Hepatocyte (in vitro differentiated cells): ENCODE measurements at regions not wholly inside any gene's neighbourhood (a gene's known extent, or its start where the extent isn't known, plus 50 kb on each side); places are given as distances from the start of the nearest gene placed in this dataset.
A peak's percentile ranks its signal among the peaks of the same experiment; 100 is the strongest.

ENCODE experiments used
- DNase-seq: peaks from one replicate; pipeline ENCODE4 v3.0.0-alpha.2; 2016; ENCODE audit warnings: low spot score
- H2AFZ ChIP-seq: fragments of 200-600 bp; sonication (generic); 2 replicates; pipeline ENCODE4 v1.6.0; 2016; ENCODE audit warnings: antibody characterized with exemption, mild to moderate bottlenecking
- H3K27ac ChIP-seq: fragments of 200-600 bp; sonication (generic); 2 replicates; pipeline ENCODE4 v1.5.1; 2016; ENCODE audit warnings: mild to moderate bottlenecking
- H3K27me3 ChIP-seq: fragments of 200-600 bp; sonication (generic); 2 replicates; pipeline ENCODE4 v1.6.1; 2016
- H3K36me3 ChIP-seq: fragments of 200-600 bp; sonication (generic); replicated peaks from 2 replicates; pipeline ENCODE4 v1.5.1; 2016; ENCODE audit warnings: low read depth; ENCODE audit not compliant: insufficient read depth
- H3K4me1 ChIP-seq: fragments of 200-600 bp; sonication (generic); 2 replicates; pipeline ENCODE4 v1.5.1; 2016; ENCODE audit warnings: mild to moderate bottlenecking, moderate library complexity; ENCODE audit not compliant: insufficient read depth
- H3K4me2 ChIP-seq: fragments of 200-600 bp; sonication (generic); 2 replicates; pipeline ENCODE4 v1.6.0; 2016
- H3K4me3 ChIP-seq: fragments of 200-600 bp; sonication (generic); 2 replicates; pipeline ENCODE4 v1.5.1; 2016; ENCODE audit warnings: mild to moderate bottlenecking
- H3K79me2 ChIP-seq: fragments of 200-600 bp; sonication (generic); 2 replicates; pipeline ENCODE4 v1.6.0; 2017; ENCODE audit warnings: mild to moderate bottlenecking
- H3K9me2 ChIP-seq: fragments of 200-600 bp; sonication (generic); replicated peaks from 2 replicates; pipeline ENCODE4 v1.6.0; 2017; ENCODE audit warnings: mild to moderate bottlenecking; ENCODE audit not compliant: insufficient read depth
- H3K9me3 ChIP-seq: fragments of 200-600 bp; sonication (generic); 2 replicates; pipeline ENCODE4 v1.5.1; 2016; ENCODE audit warnings: low read depth, mild to moderate bottlenecking
- H4K20me1 ChIP-seq: fragments of 200-600 bp; sonication (generic); 2 replicates; pipeline ENCODE4 v1.6.0; 2016; ENCODE audit warnings: mild to moderate bottlenecking; ENCODE audit not compliant: insufficient read depth, poor library complexity, severe bottlenecking
- CTCF ChIP-seq: fragments of 200-600 bp; sonication (generic); IDR thresholded peaks from 2 replicates; pipeline ENCODE4 v1.5.1; 2016; ENCODE audit warnings: antibody characterized with exemption, mild to moderate bottlenecking; ENCODE audit not compliant: poor library complexity
- EZH2 ChIP-seq: fragments of 200-600 bp; sonication (generic); IDR thresholded peaks from 2 replicates; pipeline ENCODE4 v1.6.1; 2016; ENCODE audit warnings: antibody characterized with exemption, mild to moderate bottlenecking, borderline replicate concordance
- EZH2phosphoT487 ChIP-seq: fragments of 200-600 bp; sonication (generic); IDR thresholded peaks from one replicate; pipeline ENCODE4 v1.6.1; 2018; ENCODE audit warnings: antibody characterized with exemption, mild to moderate bottlenecking, low read depth, moderate library complexity; ENCODE audit not compliant: unreplicated experiment, severe bottlenecking
- whole genome bisulfite sequencing: methylation state at CpG from one replicate; pipeline ENCODE4 v1.1.6; 2016; ENCODE audit warnings: low lambda C conversion rate; ENCODE audit errors: missing lambda C conversion rate; 5-methylcytosine and 5-hydroxymethylcytosine counted together

GRCh38 chr13:48806522-48806921, 152.8 kb downstream of the CYSLTR2 start:
- TF ChIP-seq EZH2phosphoT487 (no peak), CTCF (no peak), EZH2 (no peak)
- Histone ChIP-seq H3K4me2 (no peak overlapping the region), H3K27me3 (no peaks in the 10 kb centered on the region), H3K79me2 (no peaks in the 10 kb centered on the region), H4K20me1 (no peaks in the 10 kb centered on the region), H3K36me3 (no peaks in the 10 kb centered on the region), H3K27ac (no peak overlapping the region), H3K9me2 (no peaks in the 10 kb centered on the region), H3K4me1 (no peaks in the 10 kb centered on the region), H3K4me3 (no peak overlapping the region), H2AFZ (no peak overlapping the region), H3K9me3 (no peaks in the 10 kb centered on the region)
- WGBS = 86% methylated on average over 3 of the region's 3 CpGs
- DNase-seq = no peak

- Histone ChIP-seq H4K20me1 (no peaks in the 10 kb centered on the region), H3K27me3 (no peaks in the 10 kb centered on the region), H3K4me2 (no peak overlapping the region), H2AFZ (no peak overlapping the region), H3K79me2 (no peaks in the 10 kb centered on the region), H3K4me1 (no peaks in the 10 kb centered on the region), H3K4me3 (no peak overlapping the region), H3K36me3 (no peaks in the 10 kb centered on the region), H3K9me3 (no peaks in the 10 kb centered on the region), H3K27ac (no peak overlapping the region), H3K9me2 (no peaks in the 10 kb centered on the region)
- peak; percentile 15 for DNase-seq
- no peak for TF ChIP-seq EZH2phosphoT487
- TF ChIP-seq CTCF = no peak
- no peak for TF ChIP-seq EZH2
- WGBS = 25% methylated on average over 1 of the region's 1 CpG
These were observed 155.0 kb downstream of the CYSLTR2 start for GRCh38 chr13:48808683-48809082.

GRCh38 chr13:48810013-48810412, 156.3 kb downstream of the CYSLTR2 start:
- Histone ChIP-seq H3K27me3 (no peaks in the 10 kb centered on the region), H3K4me2 (no peak overlapping the region), H3K4me3 (no peak overlapping the region), H3K9me2 (no peaks in the 10 kb centered on the region), H3K4me1 (no peaks in the 10 kb centered on the region), H3K79me2 (no peaks in the 10 kb centered on the region), H2AFZ (no peak overlapping the region), H3K27ac (no peak overlapping the region), H3K36me3 (no peaks in the 10 kb centered on the region), H4K20me1 (no peaks in the 10 kb centered on the region), H3K9me3 (no peaks in the 10 kb centered on the region)
- WGBS = 82% methylated on average over 6 of the region's 6 CpGs
- TF ChIP-seq EZH2phosphoT487 = no peak
- TF ChIP-seq EZH2 = no peak
- TF ChIP-seq CTCF = no peak
- DNase-seq = no peak

- Histone ChIP-seq H2AFZ (no peak overlapping the region), H3K27ac (no peak overlapping the region), H3K9me3 (no peaks in the 10 kb centered on the region), H3K36me3 (no peaks in the 10 kb centered on the region), H3K27me3 (no peaks in the 10 kb centered on the region), H3K4me3 (no peak overlapping the region), H3K9me2 (no peaks in the 10 kb centered on the region), H3K4me1 (peaks cover 13% of the 10 kb centered on the region), H4K20me1 (no peaks in the 10 kb centered on the region), H3K4me2 (no peak overlapping the region), H3K79me2 (no peaks in the 10 kb centered on the region)
- WGBS = 93% methylated on average over 5 of the region's 5 CpGs
- TF ChIP-seq EZH2 (no peak), CTCF (no peak), EZH2phosphoT487 (no peak)
- DNase-seq = no peak
These were observed 159.8 kb downstream of the CYSLTR2 start for GRCh38 chr13:48813518-48813917.
